Memory B cell (primary cell): ENCODE measurements at regions not wholly inside any gene's neighbourhood (a gene's known extent, or its start where the extent isn't known, plus 50 kb on each side); places are given as distances from the start of the nearest gene placed in this dataset.

Experiments used
- ATAC-seq: fragments of 150-1000 bp; cut with Tn5 transposase; 2 replicates; pipeline ENCODE4 v1.10.0; 2021; ENCODE audit warnings: low read depth, mild to moderate bottlenecking, moderate library complexity
- DNase-seq, 2 donors: peaks; one replicate each; pipeline ENCODE4 v3.0.0; 2022; ENCODE audit warnings: low spot score in 2 of 2
- H3K27ac Mint-ChIP-seq: one replicate; pipeline ENCODE4 v1.8.0; 2022; ENCODE audit warnings: mild to moderate bottlenecking, moderate library complexity, mixed read lengths
- H3K27me3 Mint-ChIP-seq: one replicate; pipeline ENCODE4 v1.8.0; 2022; ENCODE audit warnings: mixed read lengths
- H3K36me3 Mint-ChIP-seq: one replicate; pipeline ENCODE4 v1.8.0; 2022; ENCODE audit warnings: mild to moderate bottlenecking, mixed read lengths
- H3K4me1 Mint-ChIP-seq: one replicate; pipeline ENCODE4 v1.8.0; 2022; ENCODE audit warnings: mixed read lengths
- H3K4me3 Mint-ChIP-seq: one replicate; pipeline ENCODE4 v1.8.0; 2022; ENCODE audit warnings: mild to moderate bottlenecking, moderate library complexity, mixed read lengths
- H3K9me3 Mint-ChIP-seq: one replicate; pipeline ENCODE4 v1.8.0; 2022; ENCODE audit warnings: mixed read lengths

DNA sequence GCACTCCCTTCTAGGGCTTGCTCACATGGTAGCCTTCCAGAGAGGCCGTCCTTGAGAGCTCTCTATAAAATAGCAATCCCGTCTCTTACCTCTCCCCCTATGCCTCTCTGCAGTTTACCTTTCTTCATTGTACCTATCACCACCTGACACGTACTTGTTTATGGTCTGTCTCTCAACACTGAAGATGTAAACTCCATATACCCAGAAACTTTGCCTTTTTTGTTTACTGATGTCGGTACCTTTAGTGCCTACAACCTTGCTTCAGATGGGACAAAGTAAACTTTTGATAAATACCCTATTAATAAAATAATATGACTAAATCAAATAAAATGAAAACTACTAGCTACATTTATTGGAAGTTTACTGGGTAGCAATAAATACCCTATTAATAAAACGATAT is 220.6 kb downstream of the GPAM start:
- DNase-seq (no peak), ATAC-seq (no peak)
- no peak overlapping the region for H3K27ac Mint-ChIP-seq
- H3K9me3 Mint-ChIP-seq: peaks cover 12% of the 10 kb centered on the region
- H3K4me3 Mint-ChIP-seq: no peak overlapping the region
- H3K27me3 Mint-ChIP-seq: peaks cover 6% of the 10 kb centered on the region
- no peaks in the 10 kb centered on the region for H3K4me1 Mint-ChIP-seq
- H3K36me3 Mint-ChIP-seq: no peaks in the 10 kb centered on the region

DNA sequence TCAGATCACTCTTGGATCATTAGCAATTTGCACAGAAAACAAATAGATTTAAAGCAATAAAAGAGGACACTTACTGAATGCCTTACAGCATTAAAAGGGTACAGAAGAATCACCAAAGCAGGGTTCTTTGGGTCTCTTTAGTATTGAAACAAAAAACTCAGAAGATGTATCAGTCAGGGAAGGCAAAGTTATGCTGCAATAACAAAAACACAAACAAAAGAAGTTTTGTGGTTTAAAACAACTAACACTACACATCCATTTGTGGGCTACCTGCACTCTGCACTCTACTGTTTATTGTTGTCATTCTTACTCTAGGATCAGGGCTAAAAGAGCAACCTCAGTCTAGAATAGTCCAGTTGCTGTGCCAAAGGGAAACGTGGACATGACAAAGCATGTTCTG is 216.4 kb downstream of the GPAM start:
- no peak overlapping the region for H3K27ac Mint-ChIP-seq
- peaks cover 10% of the 10 kb centered on the region for H3K9me3 Mint-ChIP-seq
- H3K4me3 Mint-ChIP-seq: no peak overlapping the region

DNA sequence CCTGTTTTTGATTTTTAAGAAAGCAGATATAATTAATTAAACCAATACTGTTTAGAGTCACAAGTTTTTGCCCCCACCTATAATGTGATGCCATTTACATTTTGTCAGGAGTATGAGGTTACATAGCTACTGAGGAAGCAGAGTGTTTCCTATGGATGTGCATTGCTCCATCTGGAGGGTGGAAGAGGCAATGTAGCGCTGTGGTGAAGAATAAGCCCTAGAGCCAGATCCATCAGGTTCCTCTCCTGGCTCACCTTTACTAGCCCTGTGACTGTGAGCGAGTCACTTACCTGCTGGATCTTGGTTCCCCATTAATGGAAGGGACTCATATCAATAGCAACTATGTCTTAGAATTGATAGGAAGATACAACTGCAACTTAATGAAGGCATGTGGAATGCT is 216.0 kb downstream of the GPAM start:
- Mint-ChIP-seq H3K4me1 (no peaks in the 10 kb centered on the region), H3K9me3 (peaks cover 9% of the 10 kb centered on the region), H3K36me3 (no peaks in the 10 kb centered on the region), H3K27ac (no peak overlapping the region), H3K4me3 (no peak overlapping the region), H3K27me3 (peaks cover 2% of the 10 kb centered on the region)
- DNase-seq: no peak
- ATAC-seq: no peak

More for the DNA sequence above, 216.4 kb downstream of the GPAM start:
- ATAC-seq (no peak), DNase-seq (no peak)
- no peaks in the 10 kb centered on the region for H3K36me3 Mint-ChIP-seq
- peaks cover 2% of the 10 kb centered on the region for H3K27me3 Mint-ChIP-seq
- H3K4me1 Mint-ChIP-seq: no peaks in the 10 kb centered on the region

DNA sequence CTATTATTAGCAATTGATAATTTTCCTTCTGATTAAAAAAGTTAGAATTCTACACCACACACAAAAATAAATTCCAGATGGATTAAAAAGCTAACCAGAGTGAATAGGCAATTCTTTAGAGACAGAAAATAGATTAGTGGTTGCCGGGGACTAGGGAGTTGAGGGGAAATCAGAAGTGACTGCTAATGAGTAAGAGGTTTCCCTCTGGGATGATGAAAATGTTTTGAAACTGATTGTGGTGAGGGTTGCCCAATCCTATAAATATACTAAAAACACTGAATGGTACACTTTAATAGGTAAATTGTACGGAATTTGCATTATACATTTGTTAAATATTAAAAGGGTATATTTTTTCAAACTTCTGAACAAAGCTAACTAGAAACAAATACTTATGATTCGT is 214.9 kb downstream of the GPAM start:
- ATAC-seq (no peak), DNase-seq (no peak)
- H3K27me3 Mint-ChIP-seq: no peaks in the 10 kb centered on the region
- H3K36me3 Mint-ChIP-seq: no peaks in the 10 kb centered on the region
- no peak overlapping the region for H3K4me3 Mint-ChIP-seq
- H3K9me3 Mint-ChIP-seq: peaks cover 8% of the 10 kb centered on the region
- H3K27ac Mint-ChIP-seq: no peak overlapping the region
- no peaks in the 10 kb centered on the region for H3K4me1 Mint-ChIP-seq

DNA sequence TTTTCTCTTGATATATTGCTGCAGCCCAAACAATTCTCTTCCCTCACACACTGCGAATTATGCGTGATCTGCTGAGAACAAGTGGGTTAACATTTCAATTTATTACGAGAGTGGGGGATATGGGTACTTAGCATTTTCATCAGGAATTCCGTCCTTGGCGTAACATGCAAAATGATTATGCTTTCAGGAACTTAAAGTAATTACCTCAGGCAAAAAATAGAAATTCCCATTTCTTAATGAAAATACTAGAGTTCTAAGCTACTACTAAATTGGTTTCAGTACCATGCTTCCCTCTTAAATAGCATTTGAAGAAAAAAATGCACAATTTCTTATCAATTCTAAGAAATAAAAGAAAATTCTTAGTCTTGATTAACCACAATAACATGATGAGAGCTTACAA is 213.5 kb downstream of the GPAM start:
- Mint-ChIP-seq H3K27me3 (no peaks in the 10 kb centered on the region), H3K9me3 (peaks cover 8% of the 10 kb centered on the region), H3K27ac (no peak overlapping the region), H3K4me1 (no peaks in the 10 kb centered on the region), H3K4me3 (no peak overlapping the region), H3K36me3 (no peaks in the 10 kb centered on the region)
- ATAC-seq (no peak), DNase-seq (no peak)

DNA sequence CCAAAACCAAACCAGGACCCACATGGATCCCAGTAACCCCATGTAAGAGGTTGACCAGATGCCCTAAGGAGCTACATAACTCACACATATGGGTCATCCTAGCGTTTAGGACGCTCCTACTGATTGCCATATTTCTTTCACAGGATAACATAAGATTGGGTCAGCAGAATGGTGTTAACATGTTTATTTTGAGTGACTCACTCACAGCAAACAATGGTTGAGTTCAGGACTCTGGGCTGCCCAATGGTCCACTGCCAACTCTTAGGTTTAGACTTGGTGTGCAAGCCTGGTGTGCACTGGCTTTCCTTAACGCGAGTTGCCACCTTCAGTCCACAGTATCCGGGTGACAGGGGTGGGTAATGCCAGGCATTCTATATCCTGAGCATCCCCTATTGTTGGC is 211.5 kb downstream of the GPAM start:
- no peak for ATAC-seq

DNA sequence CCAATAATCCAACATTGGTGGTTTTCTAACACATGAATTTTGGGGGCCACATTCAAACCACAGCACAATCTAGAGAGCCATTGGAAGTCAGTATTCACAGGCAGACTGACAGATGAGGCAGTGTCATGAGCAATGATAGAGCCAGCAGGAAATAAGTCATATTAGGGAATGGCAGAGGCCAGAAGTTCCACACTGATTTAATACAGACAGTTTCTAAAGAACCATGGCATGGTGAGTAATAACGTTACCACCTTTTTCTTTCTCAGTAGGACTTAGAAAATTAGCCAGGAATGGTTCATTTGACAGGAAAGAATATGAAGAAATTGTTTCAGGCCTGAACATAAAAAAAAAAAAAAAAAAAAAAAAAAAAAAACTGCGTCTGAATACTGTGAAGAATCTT is 210.3 kb downstream of the GPAM start:
- H3K4me3 Mint-ChIP-seq: no peak overlapping the region
- no peak for ATAC-seq
- no peaks in the 10 kb centered on the region for H3K9me3 Mint-ChIP-seq
- H3K4me1 Mint-ChIP-seq: no peaks in the 10 kb centered on the region
- H3K27me3 Mint-ChIP-seq: no peaks in the 10 kb centered on the region
- DNase-seq: no peak
- no peaks in the 10 kb centered on the region for H3K36me3 Mint-ChIP-seq
- no peak overlapping the region for H3K27ac Mint-ChIP-seq

More for the DNA sequence above, 211.5 kb downstream of the GPAM start:
- Mint-ChIP-seq H3K4me3 (no peak overlapping the region), H3K9me3 (no peaks in the 10 kb centered on the region), H3K4me1 (no peaks in the 10 kb centered on the region), H3K36me3 (no peaks in the 10 kb centered on the region), H3K27ac (no peak overlapping the region), H3K27me3 (no peaks in the 10 kb centered on the region)
- no peak for DNase-seq

DNA sequence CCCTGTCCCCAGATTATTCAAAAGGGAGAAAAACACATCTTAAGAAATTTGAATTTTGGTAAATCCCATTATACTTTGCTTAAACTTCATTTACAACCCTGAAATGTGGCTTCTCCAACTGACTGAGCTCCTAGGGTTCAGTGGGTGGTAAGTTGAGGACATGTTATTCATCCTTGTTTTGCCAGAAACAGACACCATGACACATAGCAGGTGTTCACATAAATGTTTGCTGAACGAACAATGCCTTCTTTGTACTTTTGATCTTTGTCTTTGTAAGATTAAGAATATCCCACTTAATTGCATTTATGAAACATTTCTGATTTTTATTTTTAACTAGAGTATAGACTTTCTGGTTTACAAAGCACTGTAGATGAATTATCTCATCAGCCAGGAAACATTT is 209.7 kb downstream of the GPAM start:
- Mint-ChIP-seq H3K27ac (no peak overlapping the region), H3K4me3 (no peak overlapping the region), H3K4me1 (no peaks in the 10 kb centered on the region), H3K9me3 (no peaks in the 10 kb centered on the region), H3K36me3 (no peaks in the 10 kb centered on the region), H3K27me3 (no peaks in the 10 kb centered on the region)
- DNase-seq: no peak
- no peak for ATAC-seq

DNA sequence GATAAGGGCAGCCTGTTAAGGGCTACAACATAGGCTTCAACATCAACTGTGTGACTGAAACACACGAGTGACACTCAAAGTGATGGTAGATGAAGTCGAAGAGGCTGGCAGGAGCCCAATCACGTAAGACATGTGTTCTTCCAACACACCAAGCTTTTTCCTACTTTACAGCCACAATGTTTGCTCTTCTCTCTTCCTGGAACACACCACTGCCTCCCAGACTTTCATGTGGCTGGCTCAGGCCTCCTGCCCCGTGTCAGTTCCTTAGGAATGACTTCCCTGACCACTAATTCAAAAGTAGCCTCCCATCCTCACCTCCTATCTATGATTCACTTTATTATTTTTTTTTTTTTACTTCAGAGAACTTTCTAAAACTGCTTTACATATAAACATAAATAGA is 209.2 kb downstream of the GPAM start:
- ATAC-seq (no peak), DNase-seq (no peak)
- no peak overlapping the region for H3K27ac Mint-ChIP-seq
- no peaks in the 10 kb centered on the region for H3K4me1 Mint-ChIP-seq
- H3K9me3 Mint-ChIP-seq: peaks cover under 1% of the 10 kb centered on the region
- peaks cover 2% of the 10 kb centered on the region for H3K27me3 Mint-ChIP-seq
- no peaks in the 10 kb centered on the region for H3K36me3 Mint-ChIP-seq
- H3K4me3 Mint-ChIP-seq: no peak overlapping the region

DNA sequence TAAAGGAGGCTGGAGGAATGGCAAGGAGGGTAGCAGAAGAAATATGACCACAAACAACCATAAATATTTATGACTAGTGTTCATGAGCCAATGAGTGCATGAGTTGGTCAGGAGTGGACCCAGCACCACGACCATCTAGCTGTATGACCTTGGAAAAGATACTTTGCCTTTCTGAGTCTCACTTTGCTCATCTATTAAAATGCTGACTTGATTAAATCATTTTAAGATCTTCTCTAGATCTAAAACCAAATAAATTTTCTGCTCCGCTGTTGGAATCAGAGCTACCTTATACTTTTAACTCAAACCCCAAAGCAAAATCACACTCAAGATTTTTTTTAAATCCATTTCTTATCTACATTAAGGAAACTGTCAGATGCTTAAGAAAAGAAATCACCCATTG is 207.0 kb downstream of the GPAM start:
- H3K4me3 Mint-ChIP-seq: no peak overlapping the region
- DNase-seq (no peak), ATAC-seq (no peak)
- no peak overlapping the region for H3K27ac Mint-ChIP-seq
- peaks cover 2% of the 10 kb centered on the region for H3K27me3 Mint-ChIP-seq
- peaks cover 8% of the 10 kb centered on the region for H3K9me3 Mint-ChIP-seq
- no peaks in the 10 kb centered on the region for H3K4me1 Mint-ChIP-seq
- no peaks in the 10 kb centered on the region for H3K36me3 Mint-ChIP-seq

DNA sequence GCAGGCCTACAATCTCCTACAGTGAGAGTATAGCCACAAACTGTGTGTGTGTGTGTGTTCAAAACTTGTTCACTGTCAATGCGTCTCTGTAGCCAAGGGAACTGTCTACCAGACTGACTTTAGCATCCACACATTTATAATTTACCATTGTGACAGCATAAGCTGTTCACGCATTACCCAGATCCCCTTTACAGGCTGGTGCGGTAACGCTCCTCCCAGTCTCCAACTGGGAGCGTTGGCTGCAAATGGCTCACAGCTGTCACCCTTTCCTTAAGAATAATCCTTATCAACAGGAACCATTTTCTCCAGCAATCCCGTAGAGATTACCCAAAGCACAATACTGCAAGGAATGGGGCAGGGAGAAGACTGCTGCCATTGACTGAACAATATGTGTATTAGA is 199.5 kb downstream of the GPAM start:
- H3K36me3 Mint-ChIP-seq: no peaks in the 10 kb centered on the region
- H3K9me3 Mint-ChIP-seq: peaks cover 8% of the 10 kb centered on the region
- ATAC-seq (no peak), DNase-seq (no peak)
- H3K4me1 Mint-ChIP-seq: no peaks in the 10 kb centered on the region
- H3K27ac Mint-ChIP-seq: no peak overlapping the region
- peaks cover 3% of the 10 kb centered on the region for H3K27me3 Mint-ChIP-seq
- no peak overlapping the region for H3K4me3 Mint-ChIP-seq

DNA sequence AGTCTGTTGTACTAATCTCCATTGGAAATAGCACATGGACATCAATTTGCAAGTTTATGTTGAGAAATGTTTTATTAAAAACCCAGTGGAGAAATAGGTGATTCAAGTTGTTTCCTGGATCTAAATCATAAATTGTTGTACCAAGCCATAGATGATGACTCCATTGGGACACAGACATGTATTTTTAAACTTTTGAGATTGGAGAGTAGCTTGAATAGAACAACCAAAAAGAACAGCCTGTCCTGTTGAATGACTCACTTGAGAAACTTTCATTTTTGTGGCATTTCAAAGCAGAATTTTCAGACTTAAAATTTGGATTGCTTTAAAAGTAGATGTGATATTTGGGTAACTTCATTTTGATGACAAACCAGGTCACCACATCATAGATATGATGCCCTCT is 197.5 kb downstream of the GPAM start:
- Mint-ChIP-seq H3K27me3 (peaks cover 3% of the 10 kb centered on the region), H3K36me3 (no peaks in the 10 kb centered on the region), H3K4me1 (no peaks in the 10 kb centered on the region), H3K27ac (no peak overlapping the region), H3K9me3 (no peaks in the 10 kb centered on the region), H3K4me3 (no peak overlapping the region)
- ATAC-seq (no peak), DNase-seq (no peak)

DNA sequence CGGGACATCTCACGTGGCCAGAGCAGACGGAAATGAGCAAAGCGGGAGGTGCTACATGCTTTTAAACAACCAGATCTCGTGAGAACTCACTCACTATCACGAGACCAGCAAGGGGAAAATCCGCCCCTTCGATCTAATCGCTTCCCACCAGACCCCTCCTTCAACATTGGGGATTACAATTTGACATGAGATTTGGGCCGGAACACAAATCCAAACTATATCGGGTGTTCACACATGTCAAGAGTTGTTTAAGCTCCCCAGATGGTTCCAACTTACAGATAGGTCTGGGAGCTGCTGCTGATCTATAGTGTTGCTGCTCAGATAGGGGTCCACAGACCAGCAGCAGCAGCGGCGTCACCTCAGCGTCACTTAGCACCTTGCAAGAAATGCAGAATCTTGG is 194.9 kb downstream of the GPAM start:
- Mint-ChIP-seq H3K27me3 (peaks cover 3% of the 10 kb centered on the region), H3K9me3 (no peaks in the 10 kb centered on the region), H3K4me1 (no peaks in the 10 kb centered on the region), H3K4me3 (no peak overlapping the region), H3K27ac (no peak overlapping the region), H3K36me3 (no peaks in the 10 kb centered on the region)
- ATAC-seq (no peak), DNase-seq (no peak)

DNA sequence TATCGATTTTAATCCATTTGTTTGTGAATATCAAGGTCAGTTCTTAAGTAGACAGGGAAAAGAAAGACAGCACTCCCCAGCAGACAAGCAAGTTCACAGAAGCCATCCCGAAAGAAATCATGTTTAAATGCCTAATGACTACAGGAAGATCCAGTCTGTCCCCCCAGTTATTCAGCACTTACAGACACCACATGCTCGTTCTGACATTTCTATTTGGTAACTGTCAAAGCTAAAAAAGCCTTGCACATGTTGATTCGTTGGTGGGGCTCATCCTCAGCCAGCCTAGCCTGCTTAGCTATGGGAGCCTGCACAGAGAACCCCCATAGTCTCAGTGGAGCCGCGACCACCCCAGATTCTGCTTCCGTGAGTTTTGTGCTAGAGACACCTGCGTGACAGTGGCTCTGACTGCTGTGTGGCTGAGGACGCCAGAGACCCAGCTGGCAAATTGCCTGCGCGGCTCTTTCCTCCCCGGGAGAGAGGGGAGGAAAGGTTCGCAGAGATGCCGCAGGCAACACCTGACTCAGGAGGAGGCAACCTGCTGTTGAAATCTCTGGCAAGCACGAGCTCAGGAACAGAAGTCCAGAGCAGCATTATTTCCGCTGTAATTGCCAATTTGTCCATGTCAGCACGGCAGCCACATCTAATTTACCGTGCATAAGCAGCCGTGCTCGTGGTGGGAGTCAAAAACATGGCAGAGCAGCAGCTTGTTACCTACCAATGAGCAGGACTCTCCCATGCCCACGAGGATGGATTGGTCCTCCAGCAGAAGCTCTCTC is 194.2 kb downstream of the GPAM start:
- Mint-ChIP-seq H3K27ac (no peak overlapping the region), H3K4me3 (no peak overlapping the region), H3K36me3 (no peaks in the 10 kb centered on the region), H3K27me3 (peaks cover 3% of the 10 kb centered on the region), H3K9me3 (no peaks in the 10 kb centered on the region), H3K4me1 (no peaks in the 10 kb centered on the region)
- no peak for ATAC-seq
- DNase-seq: no peak

DNA sequence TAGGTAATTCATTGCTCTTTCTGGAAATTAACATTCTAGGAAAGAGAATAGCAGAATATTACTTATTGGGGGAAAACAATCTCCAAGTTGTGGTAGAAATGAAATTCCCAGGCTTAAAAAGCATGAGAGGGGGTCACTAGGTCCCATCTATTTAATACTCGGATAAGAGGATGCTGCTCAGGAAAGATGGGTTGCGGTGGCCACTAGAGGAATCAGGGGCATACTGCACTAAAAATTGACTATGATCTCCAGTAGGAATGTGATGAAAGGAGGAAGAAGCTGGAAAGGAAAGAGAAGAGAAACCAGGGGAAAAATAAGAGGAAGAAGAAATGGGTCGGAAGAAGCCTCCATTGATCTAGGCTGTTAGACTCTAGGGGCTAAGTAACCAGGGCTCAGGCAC is 192.8 kb downstream of the GPAM start:
- DNase-seq (no peak), ATAC-seq (no peak)
- Mint-ChIP-seq H3K4me1 (no peaks in the 10 kb centered on the region), H3K36me3 (no peaks in the 10 kb centered on the region), H3K27ac (no peak overlapping the region), H3K9me3 (no peaks in the 10 kb centered on the region), H3K27me3 (peaks cover 3% of the 10 kb centered on the region), H3K4me3 (no peak overlapping the region)
